ENCODE measurements at regions not wholly inside any gene's neighbourhood (a gene's known extent, or its start where the extent isn't known, plus 50 kb on each side); places are given as distances from the start of the nearest gene placed in this dataset.

- intact Hi-C loops (cut with DNase I, micrococcal nuclease): no loop called here
- ATAC-seq (ENCODE audit: poor library complexity) (no peak), DNase-seq (no peak)
- no peak overlapping the region for H3K4me3 ChIP-seq (ENCODE audit: low read length)
- no peak overlapping the region for H3K27ac ChIP-seq (ENCODE audit: low read depth in 1 of 2, low read length in 2 of 2)
- no peaks in the 10 kb centered on the region for H3K27me3 ChIP-seq (ENCODE audit: control insufficient read depth in 1 of 2, insufficient read depth in 2 of 2, low read length in 2 of 2)
- ChIA-PET POLR2A (no interaction called here), CTCF (no interaction called here)
- TF ChIP-seq CTCF (IDR thresholded peaks at IDR 0.05): no peak
- H3K9me3 Mint-ChIP-seq: no peaks in the 10 kb centered on the region
- H3K4me1 ChIP-seq (ENCODE audit: insufficient read depth, low read length): no peaks in the 10 kb centered on the region
- peaks cover 5% of the 10 kb centered on the region for H3K27me3 Mint-ChIP-seq
- no peaks in the 10 kb centered on the region for H3K36me3 Mint-ChIP-seq (ENCODE audit: low read depth)
- H3K9me3 ChIP-seq (ENCODE audit: control insufficient read depth in 1 of 2, insufficient read depth in 1 of 2, low read length in 2 of 2): no peaks in the 10 kb centered on the region
- H3K4me3 Mint-ChIP-seq: no peak overlapping the region
- H3K4me1 Mint-ChIP-seq (ENCODE audit: low read depth): no peaks in the 10 kb centered on the region
- H3K27ac Mint-ChIP-seq: no peak overlapping the region
- H3K36me3 ChIP-seq (ENCODE audit: insufficient read depth, low read length): no peaks in the 10 kb centered on the region
Observed at GRCh38 chr11:15300341-15300740, 185.6 kb downstream of the INSC start.

- H3K4me1 ChIP-seq (ENCODE audit: insufficient read depth, low read length): no peaks in the 10 kb centered on the region
- no peak overlapping the region for H3K27ac ChIP-seq (ENCODE audit: low read depth in 1 of 2, low read length in 2 of 2)
- H3K27me3 ChIP-seq (ENCODE audit: control insufficient read depth in 1 of 2, insufficient read depth in 2 of 2, low read length in 2 of 2): no peaks in the 10 kb centered on the region
- ChIA-PET POLR2A (no interaction called here), CTCF (no interaction called here)
- ATAC-seq (ENCODE audit: poor library complexity): no peak
- H3K4me3 Mint-ChIP-seq: no peak overlapping the region
- H3K4me1 Mint-ChIP-seq (ENCODE audit: low read depth): no peaks in the 10 kb centered on the region
- no peak for DNase-seq
- intact Hi-C loops (cut with DNase I, micrococcal nuclease): no loop called here
- H3K36me3 Mint-ChIP-seq (ENCODE audit: low read depth): no peaks in the 10 kb centered on the region
- H3K36me3 ChIP-seq (ENCODE audit: insufficient read depth, low read length): no peaks in the 10 kb centered on the region
- H3K9me3 Mint-ChIP-seq: no peaks in the 10 kb centered on the region
- peaks cover 0 to 3% of the 10 kb centered on the region in 2 experiments for H3K9me3 ChIP-seq (ENCODE audit: control insufficient read depth in 1 of 2, insufficient read depth in 1 of 2, low read length in 2 of 2)
- TF ChIP-seq CTCF (IDR thresholded peaks at IDR 0.05): no peak
- H3K27me3 Mint-ChIP-seq: no peaks in the 10 kb centered on the region
- H3K4me3 ChIP-seq (ENCODE audit: low read length): no peak overlapping the region
- no peak overlapping the region for H3K27ac Mint-ChIP-seq
Observed at GRCh38 chr11:15307619-15308024, 192.9 kb downstream of the INSC start.

- Mint-ChIP-seq H3K4me3 (no peak overlapping the region), H3K36me3 (ENCODE audit: low read depth) (no peaks in the 10 kb centered on the region), H3K9me3 (no peaks in the 10 kb centered on the region), H3K27me3 (no peaks in the 10 kb centered on the region), H3K27ac (no peak overlapping the region), H3K4me1 (ENCODE audit: low read depth) (no peaks in the 10 kb centered on the region)
- intact Hi-C loops (cut with DNase I, micrococcal nuclease): no loop called here
- POLR2A ChIA-PET: no interaction called here
- no peak for DNase-seq
- no peaks in the 10 kb centered on the region for H3K36me3 ChIP-seq (ENCODE audit: insufficient read depth, low read length)
- no peak overlapping the region for H3K4me3 ChIP-seq (ENCODE audit: low read length)
- no peaks in the 10 kb centered on the region for H3K27me3 ChIP-seq (ENCODE audit: control insufficient read depth in 1 of 2, insufficient read depth in 2 of 2, low read length in 2 of 2)
- CTCF ChIA-PET: no interaction called here
- H3K9me3 ChIP-seq (ENCODE audit: control insufficient read depth in 1 of 2, insufficient read depth in 1 of 2, low read length in 2 of 2): peaks cover 0 to 3% of the 10 kb centered on the region in 2 experiments
- no peak for TF ChIP-seq CTCF (IDR thresholded peaks at IDR 0.05)
- no peak for ATAC-seq (ENCODE audit: poor library complexity)
- no peak overlapping the region for H3K27ac ChIP-seq (ENCODE audit: low read depth in 1 of 2, low read length in 2 of 2)
- no peaks in the 10 kb centered on the region for H3K4me1 ChIP-seq (ENCODE audit: insufficient read depth, low read length)
Observed at GRCh38 chr11:15308840-15309239, 194.1 kb downstream of the INSC start.
